ENCODE measurements at regions not wholly inside any gene's neighbourhood (a gene's known extent, or its start where the extent isn't known, plus 50 kb on each side); places are given as distances from the start of the nearest gene placed in this dataset.

DNA sequence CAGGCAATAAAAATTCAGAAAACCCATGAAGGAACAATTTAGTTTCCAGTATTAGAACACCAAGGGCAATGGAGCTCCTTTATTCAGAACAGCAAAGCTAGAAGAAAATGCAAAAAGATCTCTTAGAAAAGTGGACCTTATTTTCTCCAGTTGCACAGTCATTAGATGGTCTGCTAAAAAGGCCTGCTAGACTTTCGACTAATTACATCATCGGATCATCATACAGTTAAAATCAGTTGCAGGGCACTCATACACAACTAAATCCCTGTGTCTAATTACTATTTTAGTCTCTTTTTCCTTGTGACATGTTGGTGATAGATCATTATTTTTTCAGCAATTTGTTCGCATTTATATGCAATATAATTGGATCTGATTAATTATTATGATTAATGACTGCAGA is 425.3 kb downstream of the NR4A2 start:
- intact Hi-C loops (cut with micrococcal nuclease; ENCODE audit: unreplicated experiment): no loop called here
- no peak for DNase-seq
- TF ChIP-seq, protein P1, sequence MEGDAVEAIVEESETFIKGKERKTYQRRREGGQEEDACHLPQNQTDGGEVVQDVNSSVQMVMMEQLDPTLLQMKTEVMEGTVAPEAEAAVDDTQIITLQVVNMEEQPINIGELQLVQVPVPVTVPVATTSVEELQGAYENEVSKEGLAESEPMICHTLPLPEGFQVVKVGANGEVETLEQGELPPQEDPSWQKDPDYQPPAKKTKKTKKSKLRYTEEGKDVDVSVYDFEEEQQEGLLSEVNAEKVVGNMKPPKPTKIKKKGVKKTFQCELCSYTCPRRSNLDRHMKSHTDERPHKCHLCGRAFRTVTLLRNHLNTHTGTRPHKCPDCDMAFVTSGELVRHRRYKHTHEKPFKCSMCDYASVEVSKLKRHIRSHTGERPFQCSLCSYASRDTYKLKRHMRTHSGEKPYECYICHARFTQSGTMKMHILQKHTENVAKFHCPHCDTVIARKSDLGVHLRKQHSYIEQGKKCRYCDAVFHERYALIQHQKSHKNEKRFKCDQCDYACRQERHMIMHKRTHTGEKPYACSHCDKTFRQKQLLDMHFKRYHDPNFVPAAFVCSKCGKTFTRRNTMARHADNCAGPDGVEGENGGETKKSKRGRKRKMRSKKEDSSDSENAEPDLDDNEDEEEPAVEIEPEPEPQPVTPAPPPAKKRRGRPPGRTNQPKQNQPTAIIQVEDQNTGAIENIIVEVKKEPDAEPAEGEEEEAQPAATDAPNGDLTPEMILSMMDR (IDR thresholded peaks at IDR 0.05; ENCODE audit: insufficient read depth in 1 of 2, low read depth in 1 of 2, low read length in 1 of 2, severe bottlenecking in 1 of 2, unreplicated experiment in 1 of 2): no peak
- Mint-ChIP-seq H3K9me3 (ENCODE audit: unreplicated experiment) (no peaks in the 10 kb centered on the region), H3K4me3 (ENCODE audit: unreplicated experiment) (no peak overlapping the region), H3K4me1 (ENCODE audit: low read depth, unreplicated experiment) (no peaks in the 10 kb centered on the region), H3K27ac (ENCODE audit: unreplicated experiment) (no peak overlapping the region), H3K36me3 (ENCODE audit: insufficient read depth, unreplicated experiment) (no peaks in the 10 kb centered on the region), H3K27me3 (ENCODE audit: insufficient read depth, unreplicated experiment) (no peaks in the 10 kb centered on the region)
- no peaks in the 10 kb centered on the region for H3K4me1 ChIP-seq
- H3K9me3 ChIP-seq: no peaks in the 10 kb centered on the region
- no peaks in the 10 kb centered on the region for H3K36me3 ChIP-seq (ENCODE audit: control insufficient read depth, insufficient read depth, low read length)
- ChIA-PET POLR2A (no interaction called here), CTCF (no interaction called here)
- no peaks in the 10 kb centered on the region for H3K27me3 ChIP-seq (replicated peaks; ENCODE audit: control insufficient read depth, insufficient read depth, low read length)
- no peak overlapping the region for H3K4me3 ChIP-seq (ENCODE audit: low read depth, low read length)
- BruUV-seq (replicated peaks): no TSS peak

DNA sequence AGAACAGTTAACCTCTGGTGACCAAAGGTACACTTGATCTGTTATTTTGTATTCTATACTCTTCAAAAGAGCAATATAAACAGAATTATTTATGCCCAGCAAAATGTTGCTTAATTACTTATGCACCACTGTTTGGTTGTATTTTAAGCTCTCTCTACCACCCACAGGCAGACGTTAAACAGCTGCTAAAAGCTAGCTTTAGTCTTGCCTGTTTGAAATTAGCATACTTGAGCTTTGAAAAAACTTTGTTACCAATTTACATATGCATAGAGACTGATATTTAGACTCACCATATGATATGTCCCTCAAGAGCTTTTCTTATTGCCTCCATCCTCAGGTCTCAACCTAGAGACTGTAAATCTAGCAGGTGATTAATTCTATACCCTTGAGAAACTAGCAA is 426.9 kb downstream of the NR4A2 start:
- no peaks in the 10 kb centered on the region for H3K9me3 ChIP-seq
- TF ChIP-seq, protein P1 (IDR thresholded peaks at IDR 0.05; ENCODE audit: insufficient read depth in 1 of 2, low read depth in 1 of 2, low read length in 1 of 2, severe bottlenecking in 1 of 2, unreplicated experiment in 1 of 2): no peak
- H3K36me3 Mint-ChIP-seq (ENCODE audit: insufficient read depth, unreplicated experiment): no peaks in the 10 kb centered on the region
- H3K4me1 Mint-ChIP-seq (ENCODE audit: low read depth, unreplicated experiment): no peaks in the 10 kb centered on the region
- H3K9me3 Mint-ChIP-seq (ENCODE audit: unreplicated experiment): no peaks in the 10 kb centered on the region
- no peak overlapping the region for H3K27ac Mint-ChIP-seq (ENCODE audit: unreplicated experiment)
- ChIA-PET CTCF (interaction anchor here (0.5 kb wide), 1 partner anchor 575 kb away, joined by 6 read pairs; no protein-coding TSS in a partner anchor), POLR2A (no interaction called here)
- no TSS peak for BruUV-seq (replicated peaks)
- DNase-seq: no peak
- intact Hi-C loops (cut with micrococcal nuclease; ENCODE audit: unreplicated experiment): no loop called here
- no peak overlapping the region for H3K4me3 ChIP-seq (ENCODE audit: low read depth, low read length)
- H3K27me3 Mint-ChIP-seq (ENCODE audit: insufficient read depth, unreplicated experiment): no peaks in the 10 kb centered on the region
- no peaks in the 10 kb centered on the region for H3K36me3 ChIP-seq (ENCODE audit: control insufficient read depth, insufficient read depth, low read length)
- no peaks in the 10 kb centered on the region for H3K4me1 ChIP-seq
- H3K4me3 Mint-ChIP-seq (ENCODE audit: unreplicated experiment): no peak overlapping the region
- H3K27me3 ChIP-seq (replicated peaks; ENCODE audit: control insufficient read depth, insufficient read depth, low read length): no peaks in the 10 kb centered on the region

DNA sequence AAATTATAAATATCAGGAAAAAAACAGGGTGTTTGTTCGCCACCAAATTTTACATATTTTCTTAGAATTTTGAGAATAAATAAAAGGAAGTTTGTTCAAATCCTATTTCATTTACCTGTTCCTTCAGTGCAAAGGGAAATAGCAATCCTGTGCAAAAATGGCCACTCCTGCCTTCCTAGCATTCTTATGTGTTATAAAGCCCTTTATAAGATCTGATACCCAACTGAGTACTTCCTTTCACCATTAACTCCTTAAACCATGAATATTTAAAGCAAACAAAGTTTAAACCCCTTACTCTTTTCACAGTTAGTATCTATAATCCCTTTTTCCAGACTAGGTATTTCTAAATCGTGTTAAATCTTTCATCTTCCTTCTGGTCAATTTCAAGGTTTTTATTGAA is 427.8 kb downstream of the NR4A2 start:
- no peaks in the 10 kb centered on the region for H3K36me3 ChIP-seq (ENCODE audit: control insufficient read depth, insufficient read depth, low read length)
- no peak overlapping the region for H3K4me3 ChIP-seq (ENCODE audit: low read depth, low read length)
- H3K9me3 ChIP-seq: no peaks in the 10 kb centered on the region
- intact Hi-C loops (cut with micrococcal nuclease; ENCODE audit: unreplicated experiment): no loop called here
- H3K27me3 ChIP-seq (replicated peaks; ENCODE audit: control insufficient read depth, insufficient read depth, low read length): no peaks in the 10 kb centered on the region
- Mint-ChIP-seq H3K9me3 (ENCODE audit: unreplicated experiment) (no peaks in the 10 kb centered on the region), H3K27me3 (ENCODE audit: insufficient read depth, unreplicated experiment) (no peaks in the 10 kb centered on the region), H3K4me3 (ENCODE audit: unreplicated experiment) (no peak overlapping the region), H3K36me3 (ENCODE audit: insufficient read depth, unreplicated experiment) (no peaks in the 10 kb centered on the region), H3K4me1 (ENCODE audit: low read depth, unreplicated experiment) (no peaks in the 10 kb centered on the region), H3K27ac (ENCODE audit: unreplicated experiment) (no peak overlapping the region)
- ChIA-PET POLR2A (no interaction called here), CTCF (no interaction called here)
- TF ChIP-seq, protein P1 (IDR thresholded peaks at IDR 0.05; ENCODE audit: insufficient read depth in 1 of 2, low read depth in 1 of 2, low read length in 1 of 2, severe bottlenecking in 1 of 2, unreplicated experiment in 1 of 2): no peak
- no peaks in the 10 kb centered on the region for H3K4me1 ChIP-seq
- no TSS peak for BruUV-seq (replicated peaks)
- no peak for DNase-seq

Data from Caco-2 (cell line).